HCT116 (cell line): ENCODE measurements at regions not wholly inside any gene's neighbourhood (a gene's known extent, or its start where the extent isn't known, plus 50 kb on each side); places are given as distances from the start of the nearest gene placed in this dataset.

ENCODE experiments used
- EGR1 ChIP-seq: IDR thresholded peaks from 2 replicates; pipeline ENCODE4 v1.6.1; 2012; ENCODE audit warnings: low read depth
- EZH2 ChIP-seq: fragments of 200-600 bp; sonication (generic); IDR thresholded peaks from 2 replicates; pipeline ENCODE4 v1.6.1; 2017; ENCODE audit warnings: antibody characterized with exemption, mixed run types
- JUND ChIP-seq: IDR thresholded peaks from 2 replicates; pipeline ENCODE4 v1.6.1; 2012
- POLR2A ChIP-seq: IDR thresholded peaks from 2 replicates; pipeline ENCODE4 v1.7.0; 2011; ENCODE audit warnings: borderline replicate concordance; ENCODE audit not compliant: insufficient read depth, insufficient read length; ENCODE audit errors: extremely low read depth
- RAD21 ChIP-seq: IDR thresholded peaks from 2 replicates; pipeline ENCODE4 v1.6.1; 2012; ENCODE audit warnings: low read depth, mild to moderate bottlenecking
- SP1 ChIP-seq: IDR thresholded peaks from 2 replicates; pipeline ENCODE4 v1.6.1; 2012; ENCODE audit warnings: low read depth
- TF ChIP-seq, protein P1 (sequence below), 3 experiments: fragments of 200-600 bp in 1 of 3; sonication (generic) in 1 of 3; IDR thresholded peaks in 2 of 3; conservative IDR thresholded peaks in 1 of 3; 2 replicates each; pipeline ENCODE4 v1.5.1; 2012 to 2017; ENCODE audit warnings: low read depth in 2 of 3, low read length in 2 of 3, antibody characterized with exemption in 1 of 3, borderline replicate concordance in 1 of 3, control low read depth in 1 of 3, mild to moderate bottlenecking in 1 of 3, mixed read lengths in 1 of 3, mixed run types in 1 of 3, moderate library complexity in 1 of 3; ENCODE audit not compliant: insufficient read depth in 1 of 3
- TF ChIP-seq, protein P2 (sequence below): IDR thresholded peaks from 2 replicates; pipeline ENCODE4 v1.6.1; 2011; ENCODE audit warnings: mild to moderate bottlenecking, low read length, moderate library complexity; ENCODE audit not compliant: insufficient replicate concordance; ENCODE audit errors: extremely low read depth
- TF ChIP-seq, protein P3 (sequence below): IDR thresholded peaks from 2 replicates; pipeline ENCODE4 v1.6.1; 2012; ENCODE audit warnings: low read depth
- TF ChIP-seq, protein P4 (sequence below): IDR thresholded peaks from 2 replicates; pipeline ENCODE4 v1.6.1; 2012

DNA sequence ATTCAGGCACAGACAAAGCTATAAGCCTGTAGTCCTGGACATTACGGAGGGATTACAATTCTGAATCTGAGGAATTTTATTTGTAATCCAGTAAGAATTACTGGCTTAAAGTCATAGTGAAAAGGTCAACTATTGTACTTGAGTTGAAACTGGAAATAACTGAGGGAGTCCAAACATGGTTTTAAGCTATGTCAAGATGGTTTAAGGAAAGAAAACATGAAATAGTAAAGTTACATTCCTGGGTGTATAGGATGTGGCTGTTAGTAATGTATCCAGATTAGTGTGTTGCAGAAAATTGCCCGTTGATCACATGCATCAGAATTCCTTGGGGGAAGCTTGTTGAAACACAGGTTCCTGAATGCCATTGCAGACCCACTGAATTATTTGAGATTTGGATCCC, 124.8 kb upstream of the GORAB start:
- TF ChIP-seq, protein P1, sequence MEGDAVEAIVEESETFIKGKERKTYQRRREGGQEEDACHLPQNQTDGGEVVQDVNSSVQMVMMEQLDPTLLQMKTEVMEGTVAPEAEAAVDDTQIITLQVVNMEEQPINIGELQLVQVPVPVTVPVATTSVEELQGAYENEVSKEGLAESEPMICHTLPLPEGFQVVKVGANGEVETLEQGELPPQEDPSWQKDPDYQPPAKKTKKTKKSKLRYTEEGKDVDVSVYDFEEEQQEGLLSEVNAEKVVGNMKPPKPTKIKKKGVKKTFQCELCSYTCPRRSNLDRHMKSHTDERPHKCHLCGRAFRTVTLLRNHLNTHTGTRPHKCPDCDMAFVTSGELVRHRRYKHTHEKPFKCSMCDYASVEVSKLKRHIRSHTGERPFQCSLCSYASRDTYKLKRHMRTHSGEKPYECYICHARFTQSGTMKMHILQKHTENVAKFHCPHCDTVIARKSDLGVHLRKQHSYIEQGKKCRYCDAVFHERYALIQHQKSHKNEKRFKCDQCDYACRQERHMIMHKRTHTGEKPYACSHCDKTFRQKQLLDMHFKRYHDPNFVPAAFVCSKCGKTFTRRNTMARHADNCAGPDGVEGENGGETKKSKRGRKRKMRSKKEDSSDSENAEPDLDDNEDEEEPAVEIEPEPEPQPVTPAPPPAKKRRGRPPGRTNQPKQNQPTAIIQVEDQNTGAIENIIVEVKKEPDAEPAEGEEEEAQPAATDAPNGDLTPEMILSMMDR (IDR thresholded peaks at IDR 0.05 in 2 of 3, conservative IDR thresholded peaks at IDR 0.05 in 1 of 3; ENCODE audit: borderline replicate concordance in 1 of 3, insufficient read depth in 1 of 3, low read depth in 2 of 3, low read length in 2 of 3) = no peak
- TF ChIP-seq EGR1 (no peak), SP1 (no peak), JUND (no peak), POLR2A (no peak), RAD21 (no peak), EZH2 (no peak)
- TF ChIP-seq, protein P2, sequence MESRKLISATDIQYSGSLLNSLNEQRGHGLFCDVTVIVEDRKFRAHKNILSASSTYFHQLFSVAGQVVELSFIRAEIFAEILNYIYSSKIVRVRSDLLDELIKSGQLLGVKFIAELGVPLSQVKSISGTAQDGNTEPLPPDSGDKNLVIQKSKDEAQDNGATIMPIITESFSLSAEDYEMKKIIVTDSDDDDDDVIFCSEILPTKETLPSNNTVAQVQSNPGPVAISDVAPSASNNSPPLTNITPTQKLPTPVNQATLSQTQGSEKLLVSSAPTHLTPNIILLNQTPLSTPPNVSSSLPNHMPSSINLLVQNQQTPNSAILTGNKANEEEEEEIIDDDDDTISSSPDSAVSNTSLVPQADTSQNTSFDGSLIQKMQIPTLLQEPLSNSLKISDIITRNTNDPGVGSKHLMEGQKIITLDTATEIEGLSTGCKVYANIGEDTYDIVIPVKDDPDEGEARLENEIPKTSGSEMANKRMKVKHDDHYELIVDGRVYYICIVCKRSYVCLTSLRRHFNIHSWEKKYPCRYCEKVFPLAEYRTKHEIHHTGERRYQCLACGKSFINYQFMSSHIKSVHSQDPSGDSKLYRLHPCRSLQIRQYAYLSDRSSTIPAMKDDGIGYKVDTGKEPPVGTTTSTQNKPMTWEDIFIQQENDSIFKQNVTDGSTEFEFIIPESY = no peak
- TF ChIP-seq, protein P3, sequence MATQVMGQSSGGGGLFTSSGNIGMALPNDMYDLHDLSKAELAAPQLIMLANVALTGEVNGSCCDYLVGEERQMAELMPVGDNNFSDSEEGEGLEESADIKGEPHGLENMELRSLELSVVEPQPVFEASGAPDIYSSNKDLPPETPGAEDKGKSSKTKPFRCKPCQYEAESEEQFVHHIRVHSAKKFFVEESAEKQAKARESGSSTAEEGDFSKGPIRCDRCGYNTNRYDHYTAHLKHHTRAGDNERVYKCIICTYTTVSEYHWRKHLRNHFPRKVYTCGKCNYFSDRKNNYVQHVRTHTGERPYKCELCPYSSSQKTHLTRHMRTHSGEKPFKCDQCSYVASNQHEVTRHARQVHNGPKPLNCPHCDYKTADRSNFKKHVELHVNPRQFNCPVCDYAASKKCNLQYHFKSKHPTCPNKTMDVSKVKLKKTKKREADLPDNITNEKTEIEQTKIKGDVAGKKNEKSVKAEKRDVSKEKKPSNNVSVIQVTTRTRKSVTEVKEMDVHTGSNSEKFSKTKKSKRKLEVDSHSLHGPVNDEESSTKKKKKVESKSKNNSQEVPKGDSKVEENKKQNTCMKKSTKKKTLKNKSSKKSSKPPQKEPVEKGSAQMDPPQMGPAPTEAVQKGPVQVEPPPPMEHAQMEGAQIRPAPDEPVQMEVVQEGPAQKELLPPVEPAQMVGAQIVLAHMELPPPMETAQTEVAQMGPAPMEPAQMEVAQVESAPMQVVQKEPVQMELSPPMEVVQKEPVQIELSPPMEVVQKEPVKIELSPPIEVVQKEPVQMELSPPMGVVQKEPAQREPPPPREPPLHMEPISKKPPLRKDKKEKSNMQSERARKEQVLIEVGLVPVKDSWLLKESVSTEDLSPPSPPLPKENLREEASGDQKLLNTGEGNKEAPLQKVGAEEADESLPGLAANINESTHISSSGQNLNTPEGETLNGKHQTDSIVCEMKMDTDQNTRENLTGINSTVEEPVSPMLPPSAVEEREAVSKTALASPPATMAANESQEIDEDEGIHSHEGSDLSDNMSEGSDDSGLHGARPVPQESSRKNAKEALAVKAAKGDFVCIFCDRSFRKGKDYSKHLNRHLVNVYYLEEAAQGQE = no peak
- TF ChIP-seq, protein P4, sequence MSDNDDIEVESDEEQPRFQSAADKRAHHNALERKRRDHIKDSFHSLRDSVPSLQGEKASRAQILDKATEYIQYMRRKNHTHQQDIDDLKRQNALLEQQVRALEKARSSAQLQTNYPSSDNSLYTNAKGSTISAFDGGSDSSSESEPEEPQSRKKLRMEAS = no peak
